ENCODE measurements at regions not wholly inside any gene's neighbourhood (a gene's known extent, or its start where the extent isn't known, plus 50 kb on each side); places are given as distances from the start of the nearest gene placed in this dataset.

DNA sequence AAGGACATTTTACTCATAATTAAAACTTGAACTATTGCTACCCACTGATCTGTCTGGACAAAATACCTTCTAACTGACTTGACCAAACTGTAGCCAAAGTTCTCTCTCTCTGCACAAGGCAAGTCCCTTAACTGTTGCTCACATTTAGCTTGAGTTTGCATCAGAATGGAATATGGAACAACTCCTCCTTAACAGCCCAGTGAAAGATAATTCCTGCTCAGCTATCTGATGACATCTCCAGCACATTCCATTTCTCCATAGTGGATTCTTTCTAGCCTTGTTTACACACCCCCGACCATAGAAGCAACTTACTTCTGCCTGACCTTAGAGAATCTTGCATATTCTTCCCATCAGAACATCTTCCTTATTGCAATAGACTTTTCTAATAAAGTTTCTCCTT is 317.2 kb upstream of the CDH2 start:
- TF ChIP-seq, protein P1, sequence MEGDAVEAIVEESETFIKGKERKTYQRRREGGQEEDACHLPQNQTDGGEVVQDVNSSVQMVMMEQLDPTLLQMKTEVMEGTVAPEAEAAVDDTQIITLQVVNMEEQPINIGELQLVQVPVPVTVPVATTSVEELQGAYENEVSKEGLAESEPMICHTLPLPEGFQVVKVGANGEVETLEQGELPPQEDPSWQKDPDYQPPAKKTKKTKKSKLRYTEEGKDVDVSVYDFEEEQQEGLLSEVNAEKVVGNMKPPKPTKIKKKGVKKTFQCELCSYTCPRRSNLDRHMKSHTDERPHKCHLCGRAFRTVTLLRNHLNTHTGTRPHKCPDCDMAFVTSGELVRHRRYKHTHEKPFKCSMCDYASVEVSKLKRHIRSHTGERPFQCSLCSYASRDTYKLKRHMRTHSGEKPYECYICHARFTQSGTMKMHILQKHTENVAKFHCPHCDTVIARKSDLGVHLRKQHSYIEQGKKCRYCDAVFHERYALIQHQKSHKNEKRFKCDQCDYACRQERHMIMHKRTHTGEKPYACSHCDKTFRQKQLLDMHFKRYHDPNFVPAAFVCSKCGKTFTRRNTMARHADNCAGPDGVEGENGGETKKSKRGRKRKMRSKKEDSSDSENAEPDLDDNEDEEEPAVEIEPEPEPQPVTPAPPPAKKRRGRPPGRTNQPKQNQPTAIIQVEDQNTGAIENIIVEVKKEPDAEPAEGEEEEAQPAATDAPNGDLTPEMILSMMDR (IDR thresholded peaks at IDR 0.05; ENCODE audit: insufficient read depth, low read length, poor library complexity, severe bottlenecking): no peak
- no peak for DNase-seq (ENCODE audit: extremely low read depth, insufficient read length)
- no peaks in the 10 kb centered on the region for H3K36me3 ChIP-seq (ENCODE audit: control insufficient read depth, insufficient read depth, low read length)

DNA sequence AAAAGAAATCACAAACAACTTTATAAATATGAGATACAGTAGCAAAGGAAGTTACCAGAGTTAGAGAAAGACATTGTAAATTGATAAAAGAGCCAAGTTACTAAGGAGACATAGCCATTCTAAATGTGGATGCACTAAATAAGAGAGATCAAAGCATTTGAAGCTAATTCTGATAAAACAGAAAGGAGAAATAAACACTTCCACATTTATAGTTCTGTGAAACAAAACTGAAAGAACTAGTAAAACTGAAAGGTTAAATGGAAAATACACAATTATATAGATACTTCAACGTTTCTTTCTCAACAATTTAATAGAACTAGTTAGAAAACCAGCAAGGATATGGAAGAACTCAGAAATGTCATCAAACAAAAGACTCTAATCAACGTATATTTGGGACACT is 309.0 kb upstream of the CDH2 start:
- TF ChIP-seq, protein P1 (IDR thresholded peaks at IDR 0.05; ENCODE audit: insufficient read depth, low read length, poor library complexity, severe bottlenecking): no peak
- Histone ChIP-seq H3K27me3 (replicated peaks; ENCODE audit: control insufficient read depth, insufficient read depth, low read length) (no peaks in the 10 kb centered on the region), H3K4me3 (replicated peaks; ENCODE audit: low read depth, low read length) (no peak overlapping the region), H3K36me3 (ENCODE audit: control insufficient read depth, insufficient read depth, low read length) (no peaks in the 10 kb centered on the region)
- DNase-seq (ENCODE audit: extremely low read depth, insufficient read length): no peak

More for the DNA sequence above, 317.2 kb upstream of the CDH2 start:
- H3K4me3 ChIP-seq (replicated peaks; ENCODE audit: low read depth, low read length): no peak overlapping the region
- no peaks in the 10 kb centered on the region for H3K27me3 ChIP-seq (replicated peaks; ENCODE audit: control insufficient read depth, insufficient read depth, low read length)

DNA sequence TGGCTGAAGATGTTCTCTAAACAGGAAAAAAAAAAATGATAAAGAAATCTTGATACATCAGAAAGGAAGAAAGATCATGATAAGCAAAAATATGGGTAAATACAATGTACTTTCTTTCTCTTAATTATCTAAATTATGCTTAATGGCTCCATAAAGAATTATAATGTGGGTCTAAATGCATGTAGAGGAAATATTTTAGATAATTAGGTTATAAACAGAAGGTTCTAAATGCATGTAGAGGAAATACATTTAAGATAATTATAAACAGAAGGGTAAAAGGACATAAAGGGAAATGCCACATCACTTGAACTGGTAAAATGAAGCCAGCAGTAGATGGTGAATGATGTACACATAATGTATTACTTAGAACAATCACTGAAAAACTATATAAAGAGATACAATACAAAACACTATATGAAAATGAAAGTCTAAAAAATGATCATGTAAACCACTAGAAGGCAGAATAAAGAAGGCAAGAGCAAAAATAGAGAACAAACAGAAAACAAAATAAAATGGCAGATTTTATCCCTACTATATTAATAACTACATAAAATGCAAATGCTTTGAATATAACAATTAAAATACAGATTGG is 308.4 kb upstream of the CDH2 start:
- TF ChIP-seq, protein P1 (IDR thresholded peaks at IDR 0.05; ENCODE audit: insufficient read depth, low read length, poor library complexity, severe bottlenecking): no peak
- no peak for DNase-seq (ENCODE audit: extremely low read depth, insufficient read length)
- Histone ChIP-seq H3K36me3 (ENCODE audit: control insufficient read depth, insufficient read depth, low read length) (no peaks in the 10 kb centered on the region), H3K27me3 (replicated peaks; ENCODE audit: control insufficient read depth, insufficient read depth, low read length) (no peaks in the 10 kb centered on the region), H3K4me3 (replicated peaks; ENCODE audit: low read depth, low read length) (no peak overlapping the region)

DNA sequence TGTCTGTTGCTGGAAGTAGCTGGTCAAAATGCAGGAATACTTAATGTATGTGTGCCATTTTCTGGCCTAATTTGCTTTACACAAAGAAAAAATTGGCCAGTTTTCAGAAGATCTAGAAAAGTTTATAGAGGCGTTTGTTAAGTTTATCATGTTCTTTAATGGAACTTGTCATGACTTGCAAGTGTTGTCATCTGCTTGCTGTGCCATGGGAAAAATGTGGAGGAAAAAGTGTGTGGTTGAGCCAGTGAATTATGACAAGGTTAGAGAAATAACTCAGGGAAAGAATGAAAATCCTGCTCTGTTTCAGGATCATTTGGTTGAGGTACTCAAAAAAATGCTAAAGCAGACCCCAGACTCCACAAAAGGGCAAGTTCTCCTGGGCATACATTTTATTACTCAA is 301.6 kb upstream of the CDH2 start:
- Histone ChIP-seq H3K4me3 (replicated peaks; ENCODE audit: low read depth, low read length) (no peak overlapping the region), H3K36me3 (ENCODE audit: control insufficient read depth, insufficient read depth, low read length) (no peaks in the 10 kb centered on the region), H3K27me3 (replicated peaks; ENCODE audit: control insufficient read depth, insufficient read depth, low read length) (no peaks in the 10 kb centered on the region)
- DNase-seq (ENCODE audit: extremely low read depth, insufficient read length): no peak
- TF ChIP-seq, protein P1 (IDR thresholded peaks at IDR 0.05; ENCODE audit: insufficient read depth, low read length, poor library complexity, severe bottlenecking): no peak

DNA sequence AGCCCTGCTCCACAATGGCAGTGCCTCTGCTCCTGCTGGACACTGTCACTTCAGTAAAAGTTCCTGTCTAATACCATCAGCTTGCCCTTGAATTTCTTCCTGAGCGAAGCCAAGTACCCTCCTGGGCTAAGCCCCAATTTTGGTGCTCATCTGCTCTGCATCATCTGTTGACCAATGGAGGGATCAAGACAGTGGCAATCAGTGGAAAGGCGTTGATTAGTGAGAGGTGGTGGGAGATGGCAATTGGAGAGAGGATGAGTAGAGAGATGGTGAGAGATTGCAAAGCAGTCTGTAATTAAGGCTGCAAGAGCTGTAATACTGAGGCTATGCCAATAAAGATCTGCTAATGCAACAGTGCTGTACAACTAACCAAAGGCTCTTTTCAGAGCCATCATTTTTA is 299.4 kb upstream of the CDH2 start:
- no peak overlapping the region for H3K4me3 ChIP-seq (replicated peaks; ENCODE audit: low read depth, low read length)
- no peaks in the 10 kb centered on the region for H3K36me3 ChIP-seq (ENCODE audit: control insufficient read depth, insufficient read depth, low read length)
- TF ChIP-seq, protein P1 (IDR thresholded peaks at IDR 0.05; ENCODE audit: insufficient read depth, low read length, poor library complexity, severe bottlenecking): no peak
- no peak for DNase-seq (ENCODE audit: extremely low read depth, insufficient read length)
- no peaks in the 10 kb centered on the region for H3K27me3 ChIP-seq (replicated peaks; ENCODE audit: control insufficient read depth, insufficient read depth, low read length)

DNA sequence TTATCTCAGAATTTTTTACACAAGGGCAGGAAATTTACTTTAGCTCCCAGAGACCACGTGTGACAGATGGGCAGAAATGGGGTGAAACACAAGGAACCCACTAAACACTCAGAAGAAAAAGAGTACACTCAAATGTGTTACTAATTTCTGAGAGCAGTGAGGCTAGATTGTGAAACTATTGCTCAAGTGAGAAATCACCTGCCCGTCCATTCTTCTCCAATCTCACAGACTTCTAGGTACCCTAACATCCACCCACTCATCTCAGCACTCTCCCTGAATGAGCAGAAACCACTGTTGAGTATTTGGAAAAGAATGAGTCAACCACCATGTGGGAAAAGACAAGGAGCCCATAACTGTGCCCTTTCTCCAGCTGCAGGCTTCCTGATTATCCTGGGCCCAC is 293.0 kb upstream of the CDH2 start:
- no peaks in the 10 kb centered on the region for H3K36me3 ChIP-seq (ENCODE audit: control insufficient read depth, insufficient read depth, low read length)
- TF ChIP-seq, protein P1 (IDR thresholded peaks at IDR 0.05; ENCODE audit: insufficient read depth, low read length, poor library complexity, severe bottlenecking): no peak
- no peak for DNase-seq (ENCODE audit: extremely low read depth, insufficient read length)
- H3K4me3 ChIP-seq (replicated peaks; ENCODE audit: low read depth, low read length): no peak overlapping the region
- no peaks in the 10 kb centered on the region for H3K27me3 ChIP-seq (replicated peaks; ENCODE audit: control insufficient read depth, insufficient read depth, low read length)
